ENCODE measurements at regions not wholly inside any gene's neighbourhood (a gene's known extent, or its start where the extent isn't known, plus 50 kb on each side); places are given as distances from the start of the nearest gene placed in this dataset.

GRCh38 chr21:35768187-35768586 lies 292.1 kb downstream of the SETD4 start:
- Histone ChIP-seq H3K79me2 (ENCODE audit: control insufficient read depth, insufficient read depth, low read length) (no peaks in the 10 kb centered on the region), H3K36me3 (ENCODE audit: control insufficient read depth in 2 of 2, extremely low read depth in 1 of 2, insufficient read depth in 2 of 2, low read length in 2 of 2) (no peaks in the 10 kb centered on the region), H2AFZ (ENCODE audit: low read depth, low read length) (no peak overlapping the region), H3K4me1 (ENCODE audit: control insufficient read depth, extremely low read depth, insufficient read depth, low read length) (no peaks in the 10 kb centered on the region), H3K4me3 (replicated peaks in 1 of 3; ENCODE audit: insufficient read depth in 1 of 3, low read depth in 1 of 3, low read length in 3 of 3) (no peak overlapping the region), H3K9ac (replicated peaks; ENCODE audit: extremely low read depth, insufficient read depth, low read length) (no peak overlapping the region), H4K20me1 (replicated peaks; ENCODE audit: control insufficient read depth, extremely low read depth, insufficient read depth, low read length) (no peaks in the 10 kb centered on the region), H3K9me3 (replicated peaks; ENCODE audit: control insufficient read depth, insufficient read depth, low read length) (no peaks in the 10 kb centered on the region), H3K27ac (ENCODE audit: insufficient read depth, low read depth, low read length) (no peak overlapping the region), H3K9me1 (replicated peaks; ENCODE audit: control insufficient read depth, extremely low read depth, insufficient read depth, low read length) (no peaks in the 10 kb centered on the region), H3K27me3 (ENCODE audit: control insufficient read depth in 2 of 2, insufficient read depth in 2 of 2, low read length in 2 of 2) (peaks cover 5 to 10% of the 10 kb centered on the region in 2 experiments), H3K4me2 (ENCODE audit: insufficient read depth, low read length) (no peak overlapping the region)
- dilution Hi-C loops (cut with MboI; ENCODE audit: extremely low pct_ligation_motif_present, low sequenced_read_pairs), result no loop called here
- intact Hi-C loops (cut with micrococcal nuclease), result no loop called here
- BruUV-seq (replicated peaks), result no TSS peak
- CTCF ChIA-PET, result no interaction called here
- no peak for DNase-seq (ENCODE audit: low read depth, low spot score)
- TF ChIP-seq POLR2AphosphoS5 (IDR thresholded peaks at IDR 0.05; ENCODE audit: insufficient read depth, low read depth, low read length), result no peak
- TF ChIP-seq POLR2A (IDR thresholded peaks at IDR 0.05; ENCODE audit: low read depth, low read length), result no peak
- TF ChIP-seq EZH2 (IDR thresholded peaks at IDR 0.05; ENCODE audit: borderline replicate concordance, low read depth, low read length, severe bottlenecking), result no peak
- no peak for TF ChIP-seq JUN (IDR thresholded peaks at IDR 0.05; ENCODE audit: borderline replicate concordance, insufficient read depth, insufficient read length, low read depth)
- TF ChIP-seq MYC (IDR thresholded peaks at IDR 0.05; ENCODE audit: low read depth, low read length), result no peak
- TF ChIP-seq GATA2 (IDR thresholded peaks at IDR 0.05; ENCODE audit: insufficient read depth, insufficient read length, low read depth, low read length), result no peak
- TF ChIP-seq CTCF (IDR thresholded peaks at IDR 0.05; ENCODE audit: extremely low read depth in 1 of 2, insufficient read depth in 1 of 2, low read depth in 1 of 2, low read length in 2 of 2), result no peak
- no peak for TF ChIP-seq FOS (IDR thresholded peaks at IDR 0.05; ENCODE audit: borderline replicate concordance, insufficient read depth, low read length)
- no peak for TF ChIP-seq MAX (IDR thresholded peaks at IDR 0.05; ENCODE audit: insufficient read depth, insufficient read length)
- POLR2A ChIA-PET, result no interaction called here
- FAIRE-seq, result no peak

Measured in endothelial cell of umbilical vein (primary cell).